ENCODE measurements at regions not wholly inside any gene's neighbourhood (a gene's known extent, or its start where the extent isn't known, plus 50 kb on each side); places are given as distances from the start of the nearest gene placed in this dataset.

GRCh38 chr2:22907330-22907729, 477.6 kb upstream of the KLHL29 start:
- no peak for DNase-seq (ENCODE audit: extremely low spot score)
- no peak overlapping the region for H3K4me3 ChIP-seq (ENCODE audit: low read depth, low read length)
- no peak overlapping the region for H3K27ac ChIP-seq (ENCODE audit: low read depth)
- no peaks in the 10 kb centered on the region for H3K36me3 ChIP-seq (ENCODE audit: insufficient read depth)
- no peaks in the 10 kb centered on the region for H3K4me1 ChIP-seq (ENCODE audit: insufficient read depth)
- WGBS, result 76% methylated on average over 2 of the region's 2 CpGs

DNA sequence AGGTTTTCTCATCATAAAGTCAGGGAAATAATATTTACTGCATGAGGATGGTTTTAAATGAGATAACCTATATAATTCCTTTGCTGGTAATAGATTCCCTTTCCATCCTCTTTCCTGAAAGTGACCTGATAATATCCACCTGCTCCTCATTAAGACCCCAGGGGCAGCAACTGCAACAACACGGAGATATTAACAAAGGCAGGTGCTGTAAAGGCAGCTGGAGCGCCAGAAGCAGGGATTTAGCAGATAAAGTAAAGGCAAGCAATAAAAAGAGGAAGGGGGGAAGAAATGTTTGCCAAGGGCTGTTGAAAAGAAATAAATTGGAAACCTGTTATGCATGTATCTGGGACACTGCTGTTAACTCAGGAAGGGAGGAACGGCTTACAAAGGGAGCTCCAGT, 472.6 kb upstream of the KLHL29 start:
- Histone ChIP-seq H3K4me1 (ENCODE audit: insufficient read depth) (no peaks in the 10 kb centered on the region), H3K27ac (ENCODE audit: low read depth) (no peak overlapping the region), H3K36me3 (ENCODE audit: insufficient read depth) (no peaks in the 10 kb centered on the region), H3K4me3 (ENCODE audit: low read depth, low read length) (no peak overlapping the region)
- DNase-seq (ENCODE audit: extremely low spot score), result no peak
- WGBS, result 63% methylated on average over 3 of the region's 3 CpGs

DNA sequence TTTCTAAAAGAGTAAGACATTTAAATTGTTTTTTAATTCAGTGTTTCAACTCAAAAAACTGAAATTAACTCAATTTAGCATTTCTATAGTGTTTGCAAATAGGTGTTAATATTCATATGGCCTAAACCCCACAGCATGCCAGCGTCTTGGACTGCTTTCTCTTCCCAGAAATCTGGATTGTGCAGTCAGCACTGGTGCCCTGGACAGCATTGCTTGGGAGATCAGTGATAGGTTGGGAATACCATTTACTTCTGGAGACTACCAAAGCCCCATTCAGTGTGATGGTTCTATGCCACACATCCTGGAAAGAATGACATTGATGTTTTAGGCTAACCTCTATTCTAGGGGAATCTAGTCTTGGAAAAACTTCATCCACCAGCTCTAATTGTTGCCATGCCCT, 455.0 kb upstream of the KLHL29 start:
- WGBS, result 87% methylated on average over 1 of the region's 1 CpG
- H3K27ac ChIP-seq (ENCODE audit: low read depth), result no peak overlapping the region
- DNase-seq (ENCODE audit: extremely low spot score), result no peak

DNA sequence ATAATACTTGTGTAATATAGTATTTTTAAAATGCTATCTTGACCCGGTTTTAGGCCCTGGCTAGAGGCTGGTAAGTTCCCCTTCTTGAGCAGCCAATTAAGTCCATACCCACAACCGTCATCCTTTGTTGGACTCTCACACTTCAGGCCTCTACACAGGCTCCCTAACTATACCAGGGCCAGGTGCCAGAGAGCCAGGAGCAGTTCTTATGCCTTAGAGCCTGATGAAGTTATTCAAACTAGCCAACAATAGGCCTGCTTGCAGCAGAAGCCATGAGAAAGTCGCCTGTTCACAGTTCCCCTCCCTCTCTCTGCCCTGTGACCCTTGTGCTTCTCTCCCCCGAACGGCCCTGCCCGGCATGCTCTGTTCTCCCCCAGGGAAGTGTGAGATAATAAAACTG, 454.2 kb upstream of the KLHL29 start:
- no peaks in the 10 kb centered on the region for H3K36me3 ChIP-seq (ENCODE audit: insufficient read depth)
- DNase-seq (ENCODE audit: extremely low spot score), result no peak
- WGBS, result 74% methylated on average over 6 of the region's 6 CpGs
- H3K4me1 ChIP-seq (ENCODE audit: insufficient read depth), result no peaks in the 10 kb centered on the region
- no peak overlapping the region for H3K4me3 ChIP-seq (ENCODE audit: low read depth, low read length)
- no peak overlapping the region for H3K27ac ChIP-seq (ENCODE audit: low read depth)

More for the DNA sequence above, 455.0 kb upstream of the KLHL29 start:
- H3K36me3 ChIP-seq (ENCODE audit: insufficient read depth), result no peaks in the 10 kb centered on the region
- H3K4me3 ChIP-seq (ENCODE audit: low read depth, low read length), result no peak overlapping the region
- H3K4me1 ChIP-seq (ENCODE audit: insufficient read depth), result no peaks in the 10 kb centered on the region

DNA sequence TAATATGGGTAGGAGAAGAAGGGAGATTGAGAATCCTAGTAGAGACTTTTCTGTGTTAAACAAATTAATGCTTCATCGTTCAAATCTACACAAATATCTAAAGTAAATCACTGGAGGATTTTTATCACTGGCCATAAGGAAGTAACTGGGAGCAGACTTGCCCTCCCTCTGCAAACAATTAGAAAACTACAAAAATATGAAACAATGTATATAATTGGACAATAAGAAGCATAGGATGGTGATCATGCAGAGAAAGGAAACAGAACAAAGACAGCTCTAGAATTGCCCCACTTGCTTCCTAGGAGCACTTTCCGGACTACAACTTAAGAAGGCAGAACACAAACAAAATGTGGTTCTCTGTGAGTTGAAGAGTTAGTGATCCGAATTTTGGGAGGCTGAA, 452.7 kb upstream of the KLHL29 start:
- no peaks in the 10 kb centered on the region for H3K36me3 ChIP-seq (ENCODE audit: insufficient read depth)
- no peak for DNase-seq (ENCODE audit: extremely low spot score)
- H3K4me3 ChIP-seq (ENCODE audit: low read depth, low read length), result no peak overlapping the region
- 81% methylated on average over 3 of the region's 3 CpGs for WGBS
- H3K27ac ChIP-seq (ENCODE audit: low read depth), result no peak overlapping the region
- H3K4me1 ChIP-seq (ENCODE audit: insufficient read depth), result no peaks in the 10 kb centered on the region

DNA sequence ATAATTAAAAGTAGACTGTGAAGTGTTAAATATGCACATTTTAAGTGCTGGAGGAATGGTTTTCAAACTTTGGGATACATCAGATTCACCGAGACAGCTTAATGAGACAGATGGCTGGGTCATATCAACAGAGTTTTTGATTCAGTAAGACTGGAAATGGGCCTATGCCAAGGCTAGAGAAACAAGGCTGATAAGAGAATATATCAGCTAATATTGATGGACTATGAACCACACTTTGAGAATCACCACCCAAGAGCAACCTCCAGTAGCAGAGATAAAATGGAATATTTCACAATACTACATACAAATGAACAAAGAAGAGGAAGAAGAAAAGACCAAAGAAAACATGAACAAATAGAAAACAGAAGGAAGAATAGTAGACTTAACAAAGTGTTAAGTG, 450.2 kb upstream of the KLHL29 start:
- 77% methylated on average over 1 of the region's 1 CpG for WGBS
- Histone ChIP-seq H3K36me3 (ENCODE audit: insufficient read depth) (no peaks in the 10 kb centered on the region), H3K4me1 (ENCODE audit: insufficient read depth) (no peaks in the 10 kb centered on the region), H3K27ac (ENCODE audit: low read depth) (no peak overlapping the region), H3K4me3 (ENCODE audit: low read depth, low read length) (no peak overlapping the region)
- DNase-seq (ENCODE audit: extremely low spot score), result no peak

DNA sequence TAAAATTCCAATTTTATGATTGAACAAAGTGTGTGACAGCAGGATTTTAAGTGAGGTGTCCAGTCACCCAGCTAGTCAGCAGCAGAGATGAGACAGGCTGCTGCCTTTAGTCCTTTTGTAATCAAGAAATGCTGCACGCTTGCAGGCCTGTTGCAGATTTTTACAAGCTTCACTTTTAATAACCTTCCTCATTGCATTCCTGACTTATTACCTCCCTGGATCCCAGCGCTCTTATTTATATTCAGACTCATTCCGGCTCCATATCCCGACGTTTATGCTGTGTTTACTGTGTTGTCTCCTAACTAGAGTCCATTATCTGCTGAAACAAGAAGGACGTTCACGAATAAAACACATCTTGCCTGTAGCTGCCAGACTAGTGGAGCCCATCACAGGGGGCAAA, 442.5 kb upstream of the KLHL29 start:
- 32% methylated on average over 7 of the region's 7 CpGs for WGBS
- H3K27ac ChIP-seq (ENCODE audit: low read depth), result no peak overlapping the region

DNA sequence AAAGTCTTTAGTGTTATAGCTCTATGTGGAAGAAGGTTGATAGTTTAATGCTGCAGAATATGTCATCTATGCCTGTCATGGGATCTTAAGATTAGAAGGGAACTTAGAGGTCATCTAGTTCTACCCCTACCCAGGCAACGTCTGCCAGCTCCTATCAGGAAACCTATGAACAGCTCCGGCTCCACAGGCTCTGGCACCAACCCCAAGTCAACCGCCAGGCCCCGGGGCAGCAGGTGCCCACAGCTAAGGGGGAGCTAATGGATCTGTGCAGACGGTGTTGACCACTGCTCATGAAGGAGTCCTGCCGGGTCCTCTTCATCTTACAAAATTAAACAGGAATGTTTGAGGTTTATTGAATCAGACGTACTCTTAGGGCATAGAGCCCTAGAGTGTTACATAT, 440.8 kb upstream of the KLHL29 start:
- WGBS, result 93% methylated on average over 7 of the region's 7 CpGs
- H3K4me3 ChIP-seq (ENCODE audit: low read depth, low read length), result no peak overlapping the region
- H3K27ac ChIP-seq (ENCODE audit: low read depth), result no peak overlapping the region

More for the DNA sequence above, 442.5 kb upstream of the KLHL29 start:
- Histone ChIP-seq H3K4me1 (ENCODE audit: insufficient read depth) (no peaks in the 10 kb centered on the region), H3K4me3 (ENCODE audit: low read depth, low read length) (no peak overlapping the region), H3K36me3 (ENCODE audit: insufficient read depth) (no peaks in the 10 kb centered on the region)
- no peak for DNase-seq (ENCODE audit: extremely low spot score)

DNA sequence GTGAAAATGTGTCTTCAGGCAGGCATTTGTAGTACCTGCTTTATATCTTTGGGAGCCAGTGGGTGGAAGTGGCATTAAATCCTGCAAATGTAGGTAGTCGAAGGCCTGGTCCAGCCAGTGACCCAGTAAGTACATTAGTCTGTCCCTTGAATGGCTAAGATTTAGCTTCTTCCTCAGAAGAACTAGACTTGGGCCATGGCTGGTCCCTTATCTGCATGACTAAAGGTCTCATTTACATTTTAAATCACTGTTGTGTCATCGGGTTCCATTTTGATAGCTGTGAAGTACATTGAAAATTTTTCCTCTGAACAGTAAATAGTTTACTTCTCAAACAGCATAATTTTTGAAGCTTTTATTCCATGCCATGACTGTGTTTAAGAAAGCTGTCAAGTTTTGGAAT, 438.4 kb upstream of the KLHL29 start:
- WGBS, result 91% methylated on average over 2 of the region's 2 CpGs
- H3K27ac ChIP-seq (ENCODE audit: low read depth), result no peak overlapping the region
- no peaks in the 10 kb centered on the region for H3K4me1 ChIP-seq (ENCODE audit: insufficient read depth)
- H3K36me3 ChIP-seq (ENCODE audit: insufficient read depth), result no peaks in the 10 kb centered on the region
- DNase-seq (ENCODE audit: extremely low spot score), result no peak
- H3K4me3 ChIP-seq (ENCODE audit: low read depth, low read length), result no peak overlapping the region

More for the DNA sequence above, 440.8 kb upstream of the KLHL29 start:
- H3K36me3 ChIP-seq (ENCODE audit: insufficient read depth), result no peaks in the 10 kb centered on the region
- DNase-seq (ENCODE audit: extremely low spot score), result no peak
- H3K4me1 ChIP-seq (ENCODE audit: insufficient read depth), result no peaks in the 10 kb centered on the region

DNA sequence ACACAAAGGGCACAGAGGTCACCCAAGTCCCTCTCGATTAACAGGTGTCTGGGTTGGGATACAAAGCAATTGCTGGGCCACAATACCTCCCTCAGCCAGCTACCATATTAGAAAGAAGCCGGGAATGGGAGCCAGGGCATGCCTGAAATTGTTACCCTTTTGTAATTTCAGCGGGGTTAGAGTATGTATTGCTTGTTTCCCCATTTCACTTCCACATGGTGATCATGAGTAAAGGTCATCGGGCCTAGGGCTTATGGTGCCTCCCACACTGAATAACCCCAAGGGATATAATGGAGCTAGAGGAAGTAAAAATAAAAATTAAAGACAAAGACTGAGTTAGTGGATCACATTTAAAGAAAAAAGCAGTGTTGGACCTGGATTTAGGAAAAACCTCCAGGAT, 437.2 kb upstream of the KLHL29 start:
- Histone ChIP-seq H3K4me3 (ENCODE audit: low read depth, low read length) (no peak overlapping the region), H3K27ac (ENCODE audit: low read depth) (no peak overlapping the region), H3K4me1 (ENCODE audit: insufficient read depth) (no peaks in the 10 kb centered on the region), H3K36me3 (ENCODE audit: insufficient read depth) (no peaks in the 10 kb centered on the region)
- WGBS, result 94% methylated on average over 4 of the region's 4 CpGs
- no peak for DNase-seq (ENCODE audit: extremely low spot score)

DNA sequence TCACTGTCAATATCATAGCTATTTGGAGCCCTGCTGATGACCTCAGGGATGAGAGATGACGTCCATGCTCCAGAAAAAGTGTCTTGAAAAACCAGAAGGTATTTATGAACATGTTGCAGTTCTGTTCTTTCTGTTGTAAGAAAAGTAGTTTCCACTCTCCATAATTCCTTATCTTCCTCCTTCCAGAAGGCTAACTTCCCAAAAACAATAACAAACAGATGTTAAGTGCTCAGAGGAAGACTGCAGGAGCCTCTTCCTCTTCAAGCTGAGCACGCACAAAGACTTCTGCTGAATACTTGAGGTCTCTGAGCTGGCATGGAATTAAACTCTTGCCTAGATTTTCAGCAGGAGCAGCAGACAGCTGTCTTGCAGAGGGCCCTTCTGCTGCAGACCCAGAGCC, 434.5 kb upstream of the KLHL29 start:
- no peaks in the 10 kb centered on the region for H3K36me3 ChIP-seq (ENCODE audit: insufficient read depth)
- no peak for DNase-seq (ENCODE audit: extremely low spot score)
- WGBS, result 55% methylated on average over 2 of the region's 2 CpGs
- no peaks in the 10 kb centered on the region for H3K4me1 ChIP-seq (ENCODE audit: insufficient read depth)
- H3K27ac ChIP-seq (ENCODE audit: low read depth), result no peak overlapping the region
- H3K4me3 ChIP-seq (ENCODE audit: low read depth, low read length), result no peak overlapping the region

DNA sequence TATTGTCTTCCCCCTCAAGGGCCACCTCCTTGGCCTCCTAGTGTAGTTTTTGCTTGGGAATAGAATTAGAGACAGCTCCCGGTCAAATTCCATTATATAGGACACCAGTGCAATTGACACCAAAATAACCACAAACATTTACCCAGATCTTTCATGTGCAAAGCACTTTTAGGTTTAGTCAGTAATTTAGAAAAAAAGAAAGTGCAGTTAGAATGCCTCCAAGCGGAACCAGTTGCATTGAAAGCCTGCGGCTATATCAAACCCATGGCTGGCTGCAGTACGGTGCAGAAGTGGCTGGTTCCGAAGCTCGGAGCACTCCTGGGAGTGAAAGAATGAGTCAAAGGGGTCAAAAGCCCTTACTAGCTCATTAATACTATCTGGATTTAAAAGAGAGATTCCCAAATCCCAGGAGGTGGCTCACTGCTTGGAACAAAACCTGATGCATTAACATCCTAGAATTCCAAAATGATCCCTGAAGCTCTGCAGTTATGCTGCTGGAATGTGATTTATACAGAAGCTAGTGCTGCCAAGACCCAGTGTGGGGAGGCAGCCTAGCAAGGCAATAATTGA, 432.2 kb upstream of the KLHL29 start:
- Histone ChIP-seq H3K4me1 (ENCODE audit: insufficient read depth) (no peaks in the 10 kb centered on the region), H3K4me3 (ENCODE audit: low read depth, low read length) (no peak overlapping the region), H3K36me3 (ENCODE audit: insufficient read depth) (no peaks in the 10 kb centered on the region), H3K27ac (ENCODE audit: low read depth) (no peak overlapping the region)
- whole genome bisulfite sequencing, result 55% methylated on average over 6 of the region's 6 CpGs
- no peak for DNase-seq (ENCODE audit: extremely low spot score)

- Histone ChIP-seq H3K4me1 (ENCODE audit: insufficient read depth) (no peaks in the 10 kb centered on the region), H3K27ac (ENCODE audit: low read depth) (no peak overlapping the region), H3K36me3 (ENCODE audit: insufficient read depth) (no peaks in the 10 kb centered on the region), H3K4me3 (ENCODE audit: low read depth, low read length) (no peak overlapping the region)
- no peak for DNase-seq (ENCODE audit: extremely low spot score)
- WGBS, result 91% methylated on average over 5 of the region's 5 CpGs
Observed at GRCh38 chr2:22957446-22957845, 427.5 kb upstream of the KLHL29 start.

DNA sequence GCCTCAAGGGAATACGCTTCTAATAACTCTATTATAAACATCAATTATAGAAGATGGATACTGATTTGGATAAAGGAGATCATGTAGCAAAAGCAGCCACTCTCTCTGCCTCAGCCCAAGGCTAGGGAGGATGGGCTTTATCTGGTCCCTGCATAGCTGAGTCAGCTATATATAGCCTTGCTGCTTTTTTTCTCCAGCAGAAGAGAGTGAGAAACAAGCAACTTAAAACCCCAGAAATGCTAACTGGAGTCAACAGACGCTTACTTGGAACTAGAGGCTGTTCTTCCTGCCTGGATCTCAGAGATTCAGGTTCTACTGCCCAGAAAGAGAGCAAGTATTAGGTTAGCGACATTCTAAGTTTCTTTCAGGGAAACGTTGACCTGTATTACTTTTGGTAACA, 426.7 kb upstream of the KLHL29 start:
- WGBS, result 68% methylated on average over 4 of the region's 4 CpGs
- DNase-seq (ENCODE audit: extremely low spot score), result no peak
- Histone ChIP-seq H3K4me3 (ENCODE audit: low read depth, low read length) (no peak overlapping the region), H3K4me1 (ENCODE audit: insufficient read depth) (no peaks in the 10 kb centered on the region), H3K27ac (ENCODE audit: low read depth) (no peak overlapping the region), H3K36me3 (ENCODE audit: insufficient read depth) (no peaks in the 10 kb centered on the region)

- H3K36me3 ChIP-seq (ENCODE audit: insufficient read depth), result no peaks in the 10 kb centered on the region
- WGBS, result 92% methylated on average over 5 of the region's 5 CpGs
- no peaks in the 10 kb centered on the region for H3K4me1 ChIP-seq (ENCODE audit: insufficient read depth)
- no peak overlapping the region for H3K27ac ChIP-seq (ENCODE audit: low read depth)
- DNase-seq (ENCODE audit: extremely low spot score), result no peak
- H3K4me3 ChIP-seq (ENCODE audit: low read depth, low read length), result no peak overlapping the region
Observed at GRCh38 chr2:22967756-22968155, 417.2 kb upstream of the KLHL29 start.

All from urinary bladder (tissue), 3 donors.